WTC11 (cell line): ENCODE measurements at regions not wholly inside any gene's neighbourhood (a gene's known extent, or its start where the extent isn't known, plus 50 kb on each side); places are given as distances from the start of the nearest gene placed in this dataset.

Source experiments
- KAT7 ChIP-seq: sonication (generic); formaldehyde crosslinking; IDR thresholded peaks from 2 replicates; pipeline ENCODE4 v1.8.1; 2023; ENCODE audit warnings: missing genetic modification reagents, mild to moderate bottlenecking, borderline replicate concordance

GRCh38 chrX:49746306-49746705 lies 50.5 kb upstream of the PAGE1 start (continued):
- TF ChIP-seq KAT7 (CRISPR knock-in tag), result no peak
